HAP-1 (cell line): ENCODE measurements at regions not wholly inside any gene's neighbourhood (a gene's known extent, or its start where the extent isn't known, plus 50 kb on each side); places are given as distances from the start of the nearest gene placed in this dataset.

Experiments used
- DNase-seq, 2 experiments: peaks; one replicate each; pipeline ENCODE4 v3.0.0-alpha.2; 2016 to 2020; ENCODE audit warnings: low spot score in 2 of 2
- H3K27me3 ChIP-seq: fragments of 250-450 bp; sonication (Bioruptor Pico); 2 replicates; pipeline ENCODE4 v1.5.1; 2020; ENCODE audit warnings: low read depth, mild to moderate bottlenecking, moderate library complexity
- H3K36me3 ChIP-seq: fragments of 250-450 bp; sonication (Bioruptor Pico); replicated peaks from 2 replicates; pipeline ENCODE4 v1.5.1; 2020; ENCODE audit warnings: mild to moderate bottlenecking
- H3K4me1 ChIP-seq: fragments of 250-450 bp; sonication (Bioruptor Pico); 2 replicates; pipeline ENCODE4 v1.5.1; 2020; ENCODE audit warnings: mild to moderate bottlenecking
- H3K4me3 ChIP-seq: fragments of 250-450 bp; sonication (Bioruptor Pico); 2 replicates; pipeline ENCODE4 v1.5.1; 2020; ENCODE audit warnings: mild to moderate bottlenecking, moderate library complexity
- H3K9me3 ChIP-seq: fragments of 250-450 bp; sonication (Bioruptor Pico); 2 replicates; pipeline ENCODE4 v1.5.1; 2020; ENCODE audit warnings: mild to moderate bottlenecking, moderate library complexity
- in situ Hi-C: fragments of 300-500 bp; cut with MboI; formaldehyde crosslinking; loops from 3 replicates; pipeline ENCODE4 v1.14.3; 2020; ENCODE audit warnings: low sequenced_read_pairs, inconsistent platforms, mixed read lengths

DNA sequence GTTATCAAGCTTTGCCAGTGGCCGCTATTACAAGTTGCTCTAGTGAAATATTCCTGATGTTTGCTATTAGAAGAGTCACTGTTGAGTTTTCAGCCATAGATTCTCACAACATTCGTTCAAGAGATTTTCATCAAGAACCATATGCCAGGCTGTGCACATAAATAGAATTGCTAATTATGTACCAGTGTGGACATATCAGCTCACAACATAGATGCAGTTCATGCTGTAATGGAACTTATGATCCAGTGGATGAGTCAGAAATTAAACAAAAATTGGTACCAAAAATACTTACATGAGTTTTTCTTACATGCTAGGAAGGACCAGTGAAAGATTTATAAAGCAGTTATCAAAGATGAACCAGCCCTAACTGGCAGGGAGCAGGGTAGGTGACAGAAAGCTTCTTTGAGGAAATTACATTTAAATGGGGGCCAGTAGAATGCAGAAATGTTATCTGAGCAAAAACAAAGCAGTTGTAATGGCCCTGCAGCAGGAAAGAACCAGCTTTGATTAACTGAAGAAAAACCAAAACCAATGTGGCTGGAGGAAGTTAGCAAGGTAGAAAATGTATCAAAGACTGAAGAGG is 404.2 kb downstream of the DNAH5 start:
- H3K36me3 ChIP-seq: no peaks in the 10 kb centered on the region
- H3K9me3 ChIP-seq: no peaks in the 10 kb centered on the region
- no peaks in the 10 kb centered on the region for H3K27me3 ChIP-seq
- H3K4me3 ChIP-seq: no peak overlapping the region
- no peaks in the 10 kb centered on the region for H3K4me1 ChIP-seq
- in situ Hi-C loops: no loop called here
- DNase-seq: no peak

DNA sequence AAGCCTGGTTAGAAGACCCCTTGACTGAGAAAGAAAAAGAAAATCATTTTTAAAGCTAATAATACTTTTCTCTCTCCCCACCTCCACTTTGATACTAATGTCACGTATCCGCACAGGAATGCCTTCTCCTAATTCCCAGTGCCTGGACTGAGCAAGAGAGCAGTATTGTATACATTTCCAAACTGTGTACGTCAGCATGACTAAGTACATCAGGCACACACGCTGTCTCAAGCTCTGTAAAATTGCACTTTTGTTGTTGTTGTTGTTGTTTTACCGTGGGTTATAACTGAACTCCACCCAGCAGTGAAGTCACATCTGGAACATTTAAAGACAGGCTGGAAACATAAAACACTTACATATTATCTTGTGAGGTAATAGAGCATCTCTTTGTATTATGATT is 407.6 kb downstream of the DNAH5 start:
- no peaks in the 10 kb centered on the region for H3K4me1 ChIP-seq
- H3K36me3 ChIP-seq: no peaks in the 10 kb centered on the region
- H3K4me3 ChIP-seq: no peak overlapping the region
- no peaks in the 10 kb centered on the region for H3K27me3 ChIP-seq
- H3K9me3 ChIP-seq: no peaks in the 10 kb centered on the region
- in situ Hi-C loops: no loop called here
- no peak for DNase-seq

DNA sequence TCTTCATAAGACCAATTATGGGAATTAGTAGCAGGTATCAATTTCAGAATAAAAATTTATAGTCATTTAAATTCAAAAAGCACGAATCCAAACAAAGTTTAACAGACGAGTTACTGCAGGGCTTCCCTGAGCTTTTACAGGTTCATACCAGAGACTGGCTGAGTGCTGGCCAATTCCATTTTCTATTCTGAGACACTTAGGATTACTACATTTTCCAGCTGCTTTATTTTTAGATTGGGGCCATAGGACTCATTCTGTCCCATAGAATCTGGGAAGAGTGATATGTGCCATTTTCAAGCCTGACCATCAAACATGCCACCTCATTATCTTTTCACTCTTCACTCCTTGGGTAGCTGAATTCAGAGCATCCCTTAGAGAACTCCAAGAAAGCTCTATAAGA is 410.7 kb downstream of the DNAH5 start:
- H3K9me3 ChIP-seq: no peaks in the 10 kb centered on the region
- in situ Hi-C loops: no loop called here
- H3K4me1 ChIP-seq: no peaks in the 10 kb centered on the region
- no peak for DNase-seq
- no peak overlapping the region for H3K4me3 ChIP-seq
- no peaks in the 10 kb centered on the region for H3K27me3 ChIP-seq
- no peaks in the 10 kb centered on the region for H3K36me3 ChIP-seq

DNA sequence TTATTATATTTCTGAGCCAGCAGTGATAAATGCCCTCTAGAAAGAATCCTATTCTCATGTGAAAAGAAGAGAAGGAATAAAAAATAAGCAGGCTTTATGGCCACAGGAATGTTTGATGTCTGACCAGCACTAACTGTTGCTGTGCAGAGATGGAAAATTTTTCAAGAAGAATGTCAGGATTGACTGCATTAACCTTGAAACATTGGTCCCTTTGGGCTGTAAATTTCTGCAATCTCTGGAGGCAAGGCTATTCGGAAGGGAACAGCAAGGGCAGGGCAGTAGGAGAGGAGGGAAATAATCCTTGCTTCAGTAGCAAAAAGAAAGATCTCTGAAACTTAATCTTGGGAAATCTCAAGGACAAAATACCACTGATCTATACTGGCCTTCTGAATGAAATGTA is 415.2 kb downstream of the DNAH5 start:
- Histone ChIP-seq H3K36me3 (no peaks in the 10 kb centered on the region), H3K4me3 (no peak overlapping the region), H3K27me3 (no peaks in the 10 kb centered on the region)

DNA sequence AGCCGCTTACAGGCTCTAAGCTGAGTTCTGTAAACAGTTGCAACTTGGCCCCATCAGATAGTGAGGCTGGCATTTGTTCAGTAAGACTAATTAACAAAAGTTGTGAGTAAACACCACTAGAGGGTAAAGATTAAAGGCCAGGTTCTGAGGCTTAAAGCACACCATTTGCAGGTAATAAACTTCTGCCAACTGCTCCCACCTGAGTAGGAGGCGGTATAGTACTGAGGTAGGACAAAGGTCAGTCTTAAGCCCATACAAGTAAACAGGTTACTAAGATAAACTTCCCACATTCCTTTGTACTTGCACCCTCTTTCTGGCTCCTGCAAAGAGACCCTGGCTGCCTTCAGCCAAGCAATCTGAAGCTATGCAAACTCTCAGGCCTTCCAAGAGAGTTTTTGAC is 419.6 kb downstream of the DNAH5 start:
- in situ Hi-C loops: no loop called here
- H3K9me3 ChIP-seq: no peaks in the 10 kb centered on the region
- no peak for DNase-seq
- no peaks in the 10 kb centered on the region for H3K27me3 ChIP-seq
- H3K36me3 ChIP-seq: no peaks in the 10 kb centered on the region
- H3K4me1 ChIP-seq: no peaks in the 10 kb centered on the region
- H3K4me3 ChIP-seq: no peak overlapping the region

More for the DNA sequence above, 415.2 kb downstream of the DNAH5 start:
- DNase-seq: no peak
- Histone ChIP-seq H3K4me1 (no peaks in the 10 kb centered on the region), H3K9me3 (no peaks in the 10 kb centered on the region)
- in situ Hi-C loops: no loop called here

DNA sequence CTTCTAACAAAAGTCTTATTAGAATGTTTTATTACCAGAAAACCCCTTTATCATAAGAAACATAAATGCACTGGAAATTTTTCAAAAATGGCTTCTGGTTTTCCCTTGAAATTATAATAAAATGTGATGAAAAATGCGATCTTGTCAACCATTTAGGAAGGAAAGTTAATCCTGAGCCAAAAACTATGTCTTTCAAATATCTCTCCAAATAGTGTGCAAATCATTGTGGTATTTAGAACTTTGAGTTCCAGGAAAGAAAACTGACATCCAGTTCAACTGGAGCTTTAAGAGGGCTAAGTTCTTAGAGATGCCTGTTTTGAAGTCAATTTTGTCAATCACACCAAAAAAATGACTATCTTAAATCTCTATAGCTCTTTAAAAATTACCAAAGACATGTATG is 425.4 kb downstream of the DNAH5 start:
- Histone ChIP-seq H3K4me1 (no peaks in the 10 kb centered on the region), H3K9me3 (no peaks in the 10 kb centered on the region), H3K36me3 (no peaks in the 10 kb centered on the region), H3K27me3 (no peaks in the 10 kb centered on the region), H3K4me3 (no peak overlapping the region)
- DNase-seq: no peak
- in situ Hi-C loops: no loop called here

DNA sequence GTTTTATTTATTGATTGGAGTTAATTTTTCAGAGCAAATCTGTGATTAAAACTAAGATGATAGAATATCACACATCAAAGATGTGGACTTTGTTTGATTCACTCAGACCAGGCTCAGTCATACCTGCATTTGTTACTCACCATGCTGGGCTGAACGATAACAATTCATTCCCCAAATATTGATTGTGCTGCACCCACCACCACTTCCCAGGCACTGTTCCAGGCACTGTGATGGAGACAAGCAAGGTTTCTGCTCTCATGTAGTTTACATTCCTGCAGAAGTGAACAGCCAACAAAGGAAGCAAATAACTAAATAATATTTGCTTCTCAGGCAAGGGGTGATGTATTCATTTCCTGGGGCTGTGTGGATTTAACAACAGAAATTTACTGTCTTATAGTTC is 428.3 kb downstream of the DNAH5 start:
- H3K36me3 ChIP-seq: no peaks in the 10 kb centered on the region
- in situ Hi-C loops: no loop called here
- no peak for DNase-seq
- H3K4me1 ChIP-seq: no peaks in the 10 kb centered on the region
- H3K4me3 ChIP-seq: no peak overlapping the region
- H3K9me3 ChIP-seq: no peaks in the 10 kb centered on the region
- H3K27me3 ChIP-seq: no peaks in the 10 kb centered on the region

DNA sequence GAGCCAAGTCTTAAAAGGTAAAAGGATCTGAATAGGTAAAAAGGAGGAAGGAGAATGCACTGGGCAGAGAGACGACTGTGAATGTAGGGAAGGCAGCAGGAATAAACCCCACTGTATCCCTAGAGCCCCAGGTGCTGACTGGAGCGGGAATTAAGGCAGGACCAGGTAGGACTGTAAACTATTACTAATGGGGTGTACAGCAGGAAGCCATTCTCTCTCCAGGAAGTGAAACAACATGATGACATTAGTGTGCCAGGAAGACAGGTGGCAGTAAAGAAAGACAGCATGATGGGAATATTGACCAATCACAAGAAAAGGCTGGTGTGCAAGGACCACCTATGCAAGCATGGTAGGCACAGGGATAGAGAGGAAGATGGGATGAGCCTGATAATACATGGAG is 433.0 kb downstream of the DNAH5 start:
- Histone ChIP-seq H3K27me3 (no peaks in the 10 kb centered on the region), H3K36me3 (no peaks in the 10 kb centered on the region), H3K9me3 (no peaks in the 10 kb centered on the region), H3K4me3 (no peak overlapping the region), H3K4me1 (no peaks in the 10 kb centered on the region)
- no peak for DNase-seq
- in situ Hi-C loops: no loop called here

DNA sequence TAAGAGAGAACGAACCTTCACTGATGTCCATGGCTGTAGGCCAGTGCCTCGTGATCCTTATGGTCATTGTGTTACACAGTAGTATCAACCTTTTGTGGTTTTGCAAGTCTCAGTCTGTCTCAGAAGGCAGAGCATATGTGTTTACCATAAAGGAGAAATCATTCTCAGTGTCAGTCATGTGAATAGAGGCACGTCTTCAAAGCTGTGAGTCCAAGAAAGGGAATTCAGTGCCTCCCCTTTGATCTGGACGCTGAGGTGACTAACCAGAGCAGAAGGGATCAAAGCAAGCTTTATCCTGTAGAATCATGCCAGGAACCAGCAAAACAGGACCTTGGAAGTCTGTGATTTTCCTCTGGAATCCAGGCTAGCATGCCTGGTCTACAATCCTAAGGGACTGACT is 433.9 kb downstream of the DNAH5 start:
- Histone ChIP-seq H3K4me1 (no peaks in the 10 kb centered on the region), H3K4me3 (no peak overlapping the region), H3K36me3 (no peaks in the 10 kb centered on the region), H3K27me3 (no peaks in the 10 kb centered on the region), H3K9me3 (no peaks in the 10 kb centered on the region; the same call in 1 of the 2 replicates)
- in situ Hi-C loops: no loop called here
- DNase-seq: no peak

DNA sequence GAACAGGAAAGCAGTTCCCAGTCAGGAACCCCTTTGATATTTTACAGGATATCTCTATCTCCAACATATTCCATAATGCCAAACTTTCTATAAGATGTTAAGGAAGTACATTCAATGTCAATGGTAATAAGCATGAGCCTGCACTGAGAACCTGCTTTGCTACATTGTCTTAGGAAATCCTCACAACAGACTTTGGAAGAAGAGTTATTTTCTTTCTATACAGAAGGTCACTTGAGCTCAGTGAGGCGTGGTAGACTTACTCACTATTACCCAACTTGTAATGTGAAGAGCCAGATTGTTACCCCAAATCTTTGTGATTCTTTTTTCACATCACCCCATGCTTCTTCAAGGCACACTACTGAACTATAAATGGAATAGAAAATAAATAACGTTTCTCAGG is 435.9 kb downstream of the DNAH5 start:
- no peaks in the 10 kb centered on the region for H3K4me1 ChIP-seq
- H3K4me3 ChIP-seq: no peak overlapping the region
- H3K27me3 ChIP-seq: no peaks in the 10 kb centered on the region
- in situ Hi-C loops: no loop called here
- no peaks in the 10 kb centered on the region for H3K36me3 ChIP-seq
- no peak for DNase-seq
- no peaks in the 10 kb centered on the region; the same call in 1 of the 2 replicates for H3K9me3 ChIP-seq

DNA sequence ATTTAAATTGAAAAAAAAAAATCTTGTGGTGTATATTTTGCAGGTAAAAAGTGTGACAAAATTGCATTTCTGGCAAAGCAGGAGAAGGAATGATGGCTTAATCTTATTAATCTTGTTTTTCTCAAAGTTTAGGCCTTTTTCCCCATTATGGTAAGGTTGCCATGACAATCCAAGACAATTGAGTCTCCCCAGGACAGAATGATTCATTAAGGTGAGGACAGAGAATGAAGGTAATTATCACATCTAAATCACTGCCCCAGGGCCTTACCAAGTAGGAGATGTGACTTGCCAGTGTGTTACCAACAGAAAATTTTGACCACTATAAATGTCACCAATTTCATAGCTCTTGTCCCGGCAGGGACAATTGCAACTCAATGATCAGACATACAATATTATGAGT is 439.2 kb downstream of the DNAH5 start:
- no peak overlapping the region for H3K4me3 ChIP-seq
- no peaks in the 10 kb centered on the region; the same call in 1 of the 2 replicates for H3K9me3 ChIP-seq
- no peaks in the 10 kb centered on the region for H3K27me3 ChIP-seq
- no peaks in the 10 kb centered on the region for H3K36me3 ChIP-seq
- DNase-seq: no peak
- no peaks in the 10 kb centered on the region for H3K4me1 ChIP-seq
- in situ Hi-C loops: no loop called here

DNA sequence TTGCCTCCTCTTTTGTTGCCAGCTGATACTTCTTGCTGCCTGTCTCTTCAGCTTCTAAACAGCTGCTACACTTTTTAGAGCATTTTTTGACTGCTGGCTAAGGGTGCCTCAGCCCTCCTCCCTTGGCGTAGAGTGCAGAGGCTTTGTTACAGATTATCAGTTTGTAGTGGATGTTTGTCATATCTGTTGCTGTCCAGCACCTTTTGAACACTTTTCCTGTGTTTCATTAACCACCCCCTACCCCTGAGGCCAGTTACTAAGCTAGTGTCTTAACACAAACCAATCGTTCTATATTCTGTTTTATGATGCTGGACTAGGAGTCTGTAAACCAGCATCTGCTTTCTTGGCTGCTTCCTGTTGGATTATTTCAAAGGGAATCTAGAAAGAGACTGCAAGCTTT is 441.5 kb downstream of the DNAH5 start:
- Histone ChIP-seq H3K4me1 (no peaks in the 10 kb centered on the region), H3K36me3 (no peaks in the 10 kb centered on the region), H3K27me3 (no peaks in the 10 kb centered on the region), H3K4me3 (no peak overlapping the region), H3K9me3 (no peaks in the 10 kb centered on the region; the same call in 1 of the 2 replicates)
- in situ Hi-C loops: no loop called here
- no peak for DNase-seq

DNA sequence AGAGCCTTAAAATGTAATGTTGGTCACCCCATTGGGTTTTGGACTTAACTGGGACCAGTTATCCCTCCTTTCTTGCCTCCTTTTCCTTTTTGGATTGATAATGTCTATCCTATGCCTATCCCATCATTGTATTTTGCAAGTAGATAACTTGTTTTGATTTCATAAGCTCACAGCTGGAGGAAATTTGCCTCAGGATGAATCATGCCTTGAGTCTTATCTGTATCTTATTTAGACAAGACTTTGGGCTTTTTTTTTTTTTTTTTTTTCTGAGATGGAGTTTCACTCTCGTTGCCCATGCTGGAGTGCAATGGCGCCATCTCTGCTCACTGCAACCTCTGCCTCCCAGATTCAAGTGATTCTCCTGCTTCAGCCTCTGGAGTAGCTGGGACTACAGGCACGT is 443.3 kb downstream of the DNAH5 start:
- no peak for DNase-seq
- H3K9me3 ChIP-seq: no peaks in the 10 kb centered on the region; the same call in 1 of the 2 replicates
- H3K27me3 ChIP-seq: no peaks in the 10 kb centered on the region
- no peaks in the 10 kb centered on the region for H3K4me1 ChIP-seq
- H3K36me3 ChIP-seq: no peaks in the 10 kb centered on the region
- in situ Hi-C loops: no loop called here
- H3K4me3 ChIP-seq: no peak overlapping the region

DNA sequence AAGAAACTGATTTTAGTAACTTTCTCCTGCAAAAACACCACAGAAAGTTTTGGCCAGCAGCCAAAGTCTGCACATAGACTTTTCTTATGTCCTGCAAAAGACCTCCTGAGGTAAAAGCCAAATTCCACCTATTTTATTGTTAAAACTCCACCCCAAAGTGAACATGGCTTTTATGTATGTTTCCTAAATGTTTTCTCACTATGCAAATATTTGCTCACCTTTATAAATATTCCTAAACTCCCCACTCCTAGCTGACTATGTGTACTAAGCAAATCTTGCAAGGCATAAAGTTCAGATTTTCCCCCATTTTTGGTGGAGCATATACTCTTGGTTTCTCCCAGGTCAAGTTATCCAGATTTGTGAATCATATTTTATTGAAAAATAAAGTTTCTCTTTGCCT is 446.2 kb downstream of the DNAH5 start:
- no peak for DNase-seq
- in situ Hi-C loops: no loop called here
- Histone ChIP-seq H3K4me3 (no peak overlapping the region), H3K9me3 (no peaks in the 10 kb centered on the region), H3K4me1 (no peaks in the 10 kb centered on the region), H3K36me3 (no peaks in the 10 kb centered on the region), H3K27me3 (no peaks in the 10 kb centered on the region)

DNA sequence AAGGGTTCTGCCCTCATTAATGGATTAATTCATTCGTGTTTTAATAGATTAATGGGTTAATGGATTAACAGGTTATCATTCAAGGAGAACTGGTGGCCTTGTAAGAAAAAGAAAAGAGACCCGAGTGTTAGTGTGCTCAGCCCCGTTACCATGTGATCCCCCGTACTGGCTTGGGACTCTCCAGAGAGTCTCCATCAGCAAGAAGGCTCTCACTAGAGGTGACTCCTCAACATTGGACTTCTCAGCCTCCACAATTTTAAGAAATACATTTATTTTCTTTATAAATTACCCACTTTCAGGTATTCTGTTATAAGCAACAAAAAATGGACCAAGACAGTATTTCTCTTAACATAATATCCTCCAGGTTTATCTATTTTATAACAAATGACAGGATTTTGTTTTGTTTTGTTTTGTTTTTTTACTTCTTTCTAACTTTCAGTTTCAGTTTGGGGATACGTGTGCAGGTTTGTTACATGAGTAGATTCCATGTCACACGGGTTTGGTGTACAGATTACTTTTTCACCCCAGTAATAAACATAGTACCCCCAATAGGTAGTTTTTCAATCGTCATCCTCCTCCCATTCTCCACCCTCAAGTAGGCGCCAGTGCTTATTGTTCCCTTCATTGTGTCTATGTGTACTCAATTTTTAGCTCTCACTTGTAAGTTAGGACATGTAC is 456.1 kb downstream of the DNAH5 start:
- no peaks in the 10 kb centered on the region for H3K36me3 ChIP-seq
- no peaks in the 10 kb centered on the region for H3K27me3 ChIP-seq
- no peaks in the 10 kb centered on the region for H3K4me1 ChIP-seq
- no peak overlapping the region for H3K4me3 ChIP-seq
- H3K9me3 ChIP-seq: no peaks in the 10 kb centered on the region; the same call in 1 of the 2 replicates
- no peak for DNase-seq
- in situ Hi-C loops: no loop called here
